ENCODE measurements at regions not wholly inside any gene's neighbourhood (a gene's known extent, or its start where the extent isn't known, plus 50 kb on each side); places are given as distances from the start of the nearest gene placed in this dataset.

DNA sequence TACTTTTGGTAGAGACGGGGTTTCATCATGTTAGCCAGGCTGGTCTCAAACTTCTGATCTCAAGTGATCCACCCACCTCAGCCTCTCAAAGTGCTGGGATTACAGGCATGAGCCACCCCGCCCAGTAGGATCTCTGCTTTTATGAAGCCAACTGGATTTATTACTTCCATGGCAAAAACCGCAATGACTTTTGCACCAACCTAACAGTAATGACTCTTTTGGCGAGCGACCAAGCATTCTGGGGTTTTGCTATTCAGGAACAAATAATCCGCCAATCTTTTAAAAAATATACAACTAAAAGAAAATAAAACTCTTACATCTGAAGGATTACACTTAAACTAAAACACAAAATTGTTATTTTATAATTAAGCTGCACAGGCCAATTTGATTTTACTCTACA lies 260.6 kb downstream of the ZEB2 start:
- Histone ChIP-seq H3K36me3 (ENCODE audit: control insufficient read depth, insufficient read depth, low read length) (no peaks in the 10 kb centered on the region), H3K4me3 (ENCODE audit: low read depth, low read length) (no peak overlapping the region), H3K27me3 (ENCODE audit: control insufficient read depth, insufficient read depth, low read length) (no peaks in the 10 kb centered on the region)
- no peak for DNase-seq (ENCODE audit: low read depth)
- TF ChIP-seq, protein P1, sequence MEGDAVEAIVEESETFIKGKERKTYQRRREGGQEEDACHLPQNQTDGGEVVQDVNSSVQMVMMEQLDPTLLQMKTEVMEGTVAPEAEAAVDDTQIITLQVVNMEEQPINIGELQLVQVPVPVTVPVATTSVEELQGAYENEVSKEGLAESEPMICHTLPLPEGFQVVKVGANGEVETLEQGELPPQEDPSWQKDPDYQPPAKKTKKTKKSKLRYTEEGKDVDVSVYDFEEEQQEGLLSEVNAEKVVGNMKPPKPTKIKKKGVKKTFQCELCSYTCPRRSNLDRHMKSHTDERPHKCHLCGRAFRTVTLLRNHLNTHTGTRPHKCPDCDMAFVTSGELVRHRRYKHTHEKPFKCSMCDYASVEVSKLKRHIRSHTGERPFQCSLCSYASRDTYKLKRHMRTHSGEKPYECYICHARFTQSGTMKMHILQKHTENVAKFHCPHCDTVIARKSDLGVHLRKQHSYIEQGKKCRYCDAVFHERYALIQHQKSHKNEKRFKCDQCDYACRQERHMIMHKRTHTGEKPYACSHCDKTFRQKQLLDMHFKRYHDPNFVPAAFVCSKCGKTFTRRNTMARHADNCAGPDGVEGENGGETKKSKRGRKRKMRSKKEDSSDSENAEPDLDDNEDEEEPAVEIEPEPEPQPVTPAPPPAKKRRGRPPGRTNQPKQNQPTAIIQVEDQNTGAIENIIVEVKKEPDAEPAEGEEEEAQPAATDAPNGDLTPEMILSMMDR (IDR thresholded peaks at IDR 0.05; ENCODE audit: insufficient read depth, low read length, poor library complexity, severe bottlenecking), result no peak

DNA sequence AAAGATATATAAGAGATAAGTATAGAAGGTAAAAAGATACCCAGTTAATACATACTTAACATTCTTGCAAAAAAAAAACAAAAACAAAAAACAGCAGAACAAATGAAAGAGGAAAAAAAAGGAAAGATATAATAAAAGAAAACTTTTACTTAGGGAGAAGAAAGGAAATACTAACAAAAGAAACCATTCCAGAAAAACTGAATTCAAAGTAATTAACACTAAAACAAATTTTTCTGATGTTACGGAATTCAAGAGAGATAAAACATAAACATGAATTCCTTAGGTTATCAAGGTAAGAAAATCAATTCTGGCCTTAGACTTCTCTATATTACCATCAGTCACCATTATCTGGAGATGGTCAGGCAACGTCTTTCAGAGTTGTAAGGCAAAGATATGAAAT lies 261.8 kb downstream of the ZEB2 start:
- H3K27me3 ChIP-seq (ENCODE audit: control insufficient read depth, insufficient read depth, low read length), result no peaks in the 10 kb centered on the region
- no peak for DNase-seq (ENCODE audit: low read depth)
- TF ChIP-seq, protein P1 (IDR thresholded peaks at IDR 0.05; ENCODE audit: insufficient read depth, low read length, poor library complexity, severe bottlenecking), result no peak
- H3K36me3 ChIP-seq (ENCODE audit: control insufficient read depth, insufficient read depth, low read length), result no peaks in the 10 kb centered on the region
- no peak overlapping the region for H3K4me3 ChIP-seq (ENCODE audit: low read depth, low read length)

DNA sequence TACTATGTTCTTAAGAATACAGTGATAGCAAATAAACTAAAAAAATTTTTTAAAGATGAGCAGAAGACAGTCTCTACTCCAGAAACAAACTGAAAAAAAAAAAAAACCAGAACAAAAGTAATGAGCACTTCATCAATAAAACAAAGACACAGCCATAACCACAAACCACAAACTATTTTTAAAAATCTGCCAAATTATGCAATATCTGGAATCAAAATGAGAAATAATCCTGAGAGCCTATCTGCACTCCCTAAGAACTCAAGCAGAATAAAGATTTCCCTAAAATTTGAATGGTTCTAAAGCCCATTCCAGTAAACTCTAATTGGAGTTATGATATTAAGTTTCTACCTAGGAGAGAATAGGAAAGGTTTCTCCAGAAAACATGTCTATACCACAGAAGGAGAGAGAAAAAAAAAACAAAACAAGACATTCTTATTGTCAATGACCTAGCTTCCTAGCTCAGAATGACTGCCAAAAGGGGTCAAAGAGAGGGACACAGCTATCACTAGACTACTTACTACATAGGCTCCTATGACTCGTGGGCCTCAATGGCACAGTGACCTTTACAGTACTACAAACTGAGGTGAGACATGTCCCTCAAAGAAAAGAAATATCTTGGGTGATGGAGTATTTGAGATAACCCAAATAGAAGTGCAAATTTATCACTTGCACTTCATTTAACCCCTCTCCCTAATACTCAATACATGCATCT lies 262.8 kb downstream of the ZEB2 start:
- Histone ChIP-seq H3K4me3 (ENCODE audit: low read depth, low read length) (no peak overlapping the region), H3K36me3 (ENCODE audit: control insufficient read depth, insufficient read depth, low read length) (no peaks in the 10 kb centered on the region), H3K27me3 (ENCODE audit: control insufficient read depth, insufficient read depth, low read length) (no peaks in the 10 kb centered on the region)
- DNase-seq (ENCODE audit: low read depth), result no peak
- TF ChIP-seq, protein P1 (IDR thresholded peaks at IDR 0.05; ENCODE audit: insufficient read depth, low read length, poor library complexity, severe bottlenecking), result no peak

DNA sequence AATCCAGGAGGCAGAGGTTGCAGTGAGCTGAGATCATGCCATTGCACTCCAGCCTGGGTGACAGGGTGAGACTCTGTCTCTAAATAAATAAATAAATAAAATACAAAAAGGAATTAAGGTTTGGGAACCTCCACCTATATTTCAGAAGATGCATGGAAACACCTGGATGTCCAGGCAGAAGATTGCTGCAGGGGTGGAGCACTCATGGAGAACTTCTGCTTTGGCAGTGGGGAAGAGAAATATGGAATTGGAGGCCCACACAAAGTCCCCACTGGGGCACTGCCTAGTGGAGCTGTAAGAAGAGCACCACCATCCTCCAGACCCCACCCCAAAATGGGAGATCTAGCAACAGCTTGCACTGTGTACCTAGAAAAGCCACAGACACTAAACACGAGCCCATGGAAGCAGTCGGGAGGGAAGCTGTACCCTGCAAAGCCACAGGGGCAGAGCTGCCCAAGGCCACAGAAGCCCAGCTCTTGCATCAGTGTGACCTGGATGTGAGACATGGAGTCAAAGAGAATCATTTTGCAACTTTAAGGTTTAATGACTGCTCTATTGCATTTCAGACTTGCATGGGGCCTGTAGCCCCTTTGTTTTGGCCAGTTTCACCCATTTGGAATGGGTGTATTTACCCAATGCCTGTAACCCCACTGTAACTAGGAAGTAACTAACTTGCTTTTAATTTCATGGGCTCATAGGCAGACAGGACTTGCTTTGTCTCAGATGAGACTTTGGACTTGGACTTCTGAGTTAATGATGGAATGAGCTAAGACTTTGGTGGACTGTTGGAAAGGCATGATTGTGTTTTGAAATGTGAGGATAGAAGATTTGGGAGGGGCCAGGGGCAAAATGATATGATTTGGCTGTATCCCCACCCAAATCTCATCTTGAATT lies 265.3 kb downstream of the ZEB2 start:
- no peak overlapping the region for H3K4me3 ChIP-seq (ENCODE audit: low read depth, low read length)
- DNase-seq (ENCODE audit: low read depth), result no peak
- no peaks in the 10 kb centered on the region for H3K27me3 ChIP-seq (ENCODE audit: control insufficient read depth, insufficient read depth, low read length)
- TF ChIP-seq, protein P1 (IDR thresholded peaks at IDR 0.05; ENCODE audit: insufficient read depth, low read length, poor library complexity, severe bottlenecking), result no peak
- no peaks in the 10 kb centered on the region for H3K36me3 ChIP-seq (ENCODE audit: control insufficient read depth, insufficient read depth, low read length)

DNA sequence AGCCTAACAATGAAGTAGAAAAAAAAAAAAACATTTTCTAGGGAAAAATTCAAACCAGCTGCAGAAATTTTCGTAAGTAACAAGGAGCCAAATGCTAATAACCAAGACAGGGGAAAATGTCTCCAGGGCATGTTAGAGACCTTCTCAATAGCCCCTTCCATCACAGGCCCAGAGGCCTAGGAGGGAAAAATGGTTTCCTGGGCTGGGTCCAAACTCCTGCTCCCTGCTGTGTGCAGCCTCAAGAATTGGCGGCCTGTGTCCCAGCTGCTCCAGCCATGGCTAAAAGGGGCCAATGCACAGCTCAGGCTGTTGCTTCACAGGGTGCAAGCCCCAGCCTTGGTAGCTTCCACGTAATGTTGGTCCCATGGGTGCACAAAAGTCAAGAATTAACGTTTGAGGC lies 266.2 kb downstream of the ZEB2 start:
- Histone ChIP-seq H3K4me3 (ENCODE audit: low read depth, low read length) (no peak overlapping the region), H3K36me3 (ENCODE audit: control insufficient read depth, insufficient read depth, low read length) (no peaks in the 10 kb centered on the region)

More for the DNA sequence above, 266.2 kb downstream of the ZEB2 start:
- TF ChIP-seq, protein P1 (IDR thresholded peaks at IDR 0.05; ENCODE audit: insufficient read depth, low read length, poor library complexity, severe bottlenecking), result no peak
- H3K27me3 ChIP-seq (ENCODE audit: control insufficient read depth, insufficient read depth, low read length), result no peaks in the 10 kb centered on the region
- DNase-seq (ENCODE audit: low read depth), result no peak
